Sigmoid colon (tissue), 6 donors: ENCODE measurements at regions not wholly inside any gene's neighbourhood (a gene's known extent, or its start where the extent isn't known, plus 50 kb on each side); places are given as distances from the start of the nearest gene placed in this dataset.

ENCODE experiments used
- DNase-seq: peaks from one replicate; pipeline ENCODE4 v3.0.0-alpha.2; 2019
- H3K27ac ChIP-seq, 4 donors: fragments of 200-600 bp; sonication (generic); one replicate each; pipeline ENCODE4 v1.5.1; 2016 to 2019; ENCODE audit warnings: mild to moderate bottlenecking in 1 of 4
- H3K27me3 ChIP-seq, 3 donors: fragments of 200-600 bp; sonication (generic); one replicate each; pipeline ENCODE4 v1.5.1; 2019; ENCODE audit warnings: mild to moderate bottlenecking in 1 of 3
- H3K36me3 ChIP-seq, 4 donors: fragments of 200-600 bp; sonication (generic); one replicate each; pipeline ENCODE4 v1.5.1; 2016 to 2019
- H3K4me1 ChIP-seq, 4 donors: fragments of 200-600 bp; sonication (generic); one replicate each; pipeline ENCODE4 v1.5.1; 2017 to 2019
- H3K4me3 ChIP-seq, 4 donors: fragments of 200-600 bp; sonication (generic); one replicate each; pipeline ENCODE4 v1.5.1; 2017 to 2019; ENCODE audit warnings: mild to moderate bottlenecking in 2 of 4, moderate library complexity in 1 of 4
- H3K9me3 ChIP-seq, 4 donors: fragments of 200-600 bp in 3 of 4; sonication (generic) in 3 of 4; one replicate each; pipeline versions ENCODE4 v1.5.1 to v1.6.1; 2013 to 2019
- EP300 ChIP-seq, 4 donors: sonication (generic); formaldehyde crosslinking; IDR thresholded peaks; one replicate each; pipeline ENCODE4 v1.6.1; 2017; ENCODE audit warnings: antibody characterized with exemption in 4 of 4
- POLR2A ChIP-seq, 2 donors: fragments of 450-650 bp; IDR thresholded peaks; one replicate each; pipeline ENCODE4 v1.6.1; 2016; ENCODE audit warnings: antibody characterized with exemption in 2 of 2, mild to moderate bottlenecking in 2 of 2, moderate library complexity in 2 of 2
- POLR2AphosphoS5 ChIP-seq, 4 donors: sonication (generic); formaldehyde crosslinking; IDR thresholded peaks; one replicate each; pipeline ENCODE4 v1.6.1; 2017; ENCODE audit warnings: antibody characterized with exemption in 4 of 4
- WGBS, 2 donors: extraction: QIAGEN DNeasy Blood & Tissue Kit; methylation state at CpG; one replicate each; pipeline ENCODE4 v1.1.7; 2013; 5-methylcytosine and 5-hydroxymethylcytosine counted together
- intact Hi-C: fragments of 100-400 bp; cut with DNase I; formaldehyde crosslinking; loops from one replicate; pipeline ENCODE4 v1.15.1; 2023
- TF ChIP-seq, protein P1 (sequence below), 4 experiments: fragments of 450-650 bp in 3 of 4; fragments of 200-600 bp in 1 of 4; IDR thresholded peaks; one replicate each; pipeline ENCODE4 v1.5.1; 2016 to 2019; ENCODE audit warnings: antibody characterized with exemption in 4 of 4, mild to moderate bottlenecking in 3 of 4, moderate library complexity in 2 of 4
- donor health status: healthy with polysubstance abuse.
- donor health status: healthy.

DNA sequence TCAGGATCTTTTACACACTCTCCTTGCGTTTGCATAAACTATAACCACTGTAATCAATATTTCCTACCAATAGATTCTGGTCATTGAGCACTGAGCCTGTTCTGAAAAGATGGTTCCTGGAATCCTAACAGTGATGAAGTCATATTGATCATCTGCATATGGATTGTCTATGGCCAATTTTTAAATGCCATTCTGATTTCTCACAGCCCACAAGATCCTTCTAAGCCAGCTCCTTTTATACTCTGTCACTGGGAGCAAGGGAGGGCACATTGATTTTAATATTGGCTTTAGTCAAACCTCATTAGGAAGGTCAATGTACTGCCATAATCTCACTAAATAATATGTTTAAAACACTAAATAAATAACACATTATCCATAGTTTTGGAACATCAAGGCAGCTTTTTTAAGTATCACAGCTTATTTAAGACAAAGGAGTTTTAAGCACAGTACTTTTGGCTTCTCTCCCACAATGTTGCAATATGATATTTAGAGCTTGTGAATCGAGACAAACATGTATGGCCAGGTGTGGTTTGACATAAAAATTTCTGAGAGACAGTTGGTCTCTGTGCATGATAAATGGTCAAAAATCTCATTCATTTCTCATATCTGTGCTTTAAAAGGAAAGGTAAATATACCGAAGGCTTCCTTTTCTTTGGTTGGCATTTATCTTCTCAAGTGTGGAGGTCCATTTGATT is 267.3 kb downstream of the MTX2 start:
- H3K4me3 ChIP-seq = no peak overlapping the region
- H3K4me1 ChIP-seq = peaks cover 0 to 12% (median 8%) of the 10 kb centered on the region in 4 donors
- no peaks in the 10 kb centered on the region for H3K36me3 ChIP-seq
- H3K9me3 ChIP-seq = no peaks in the 10 kb centered on the region
- H3K27ac ChIP-seq = no peak overlapping the region
- no peak for DNase-seq
- WGBS, 2 donors = 64 to 78% methylated on average over 3 of the region's 3 CpGs
- no peak for TF ChIP-seq POLR2A (IDR thresholded peaks at IDR 0.05)
- no peak for TF ChIP-seq EP300 (IDR thresholded peaks at IDR 0.05)
- H3K27me3 ChIP-seq = no peaks in the 10 kb centered on the region
- intact Hi-C loops = no loop called here

DNA sequence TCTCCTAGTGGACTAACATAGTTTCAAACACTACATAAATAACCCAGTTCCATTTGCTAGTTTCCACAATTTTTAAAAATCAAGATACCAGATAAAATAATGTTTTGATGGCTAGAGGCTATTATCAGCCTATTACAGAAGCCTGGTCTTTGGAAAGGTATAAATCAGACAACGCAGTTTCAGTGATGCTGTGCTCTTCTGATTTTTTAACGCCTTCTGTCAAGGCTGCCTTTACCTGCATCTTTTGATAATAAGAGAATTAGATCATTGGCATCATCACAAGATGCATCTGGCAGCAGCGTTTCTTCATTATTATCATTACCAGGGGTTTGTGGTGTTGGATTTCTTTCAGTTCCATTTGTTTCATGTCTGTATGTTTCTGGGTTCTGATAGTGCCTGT is 268.7 kb downstream of the MTX2 start:
- intact Hi-C loops = no loop called here
- no peak for DNase-seq
- Histone ChIP-seq H3K36me3 (no peaks in the 10 kb centered on the region), H3K27ac (no peak overlapping the region), H3K4me1 (peaks cover 0 to 12% (median 8%) of the 10 kb centered on the region in 4 donors), H3K4me3 (no peak overlapping the region), H3K27me3 (no peaks in the 10 kb centered on the region), H3K9me3 (no peaks in the 10 kb centered on the region)
- TF ChIP-seq POLR2A (IDR thresholded peaks at IDR 0.05) (no peak), EP300 (IDR thresholded peaks at IDR 0.05) (no peak), POLR2AphosphoS5 (IDR thresholded peaks at IDR 0.05) (no peak)
- TF ChIP-seq, protein P1, sequence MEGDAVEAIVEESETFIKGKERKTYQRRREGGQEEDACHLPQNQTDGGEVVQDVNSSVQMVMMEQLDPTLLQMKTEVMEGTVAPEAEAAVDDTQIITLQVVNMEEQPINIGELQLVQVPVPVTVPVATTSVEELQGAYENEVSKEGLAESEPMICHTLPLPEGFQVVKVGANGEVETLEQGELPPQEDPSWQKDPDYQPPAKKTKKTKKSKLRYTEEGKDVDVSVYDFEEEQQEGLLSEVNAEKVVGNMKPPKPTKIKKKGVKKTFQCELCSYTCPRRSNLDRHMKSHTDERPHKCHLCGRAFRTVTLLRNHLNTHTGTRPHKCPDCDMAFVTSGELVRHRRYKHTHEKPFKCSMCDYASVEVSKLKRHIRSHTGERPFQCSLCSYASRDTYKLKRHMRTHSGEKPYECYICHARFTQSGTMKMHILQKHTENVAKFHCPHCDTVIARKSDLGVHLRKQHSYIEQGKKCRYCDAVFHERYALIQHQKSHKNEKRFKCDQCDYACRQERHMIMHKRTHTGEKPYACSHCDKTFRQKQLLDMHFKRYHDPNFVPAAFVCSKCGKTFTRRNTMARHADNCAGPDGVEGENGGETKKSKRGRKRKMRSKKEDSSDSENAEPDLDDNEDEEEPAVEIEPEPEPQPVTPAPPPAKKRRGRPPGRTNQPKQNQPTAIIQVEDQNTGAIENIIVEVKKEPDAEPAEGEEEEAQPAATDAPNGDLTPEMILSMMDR (IDR thresholded peaks at IDR 0.05) = no peak
- 91 to 92% methylated on average over 3 of the region's 3 CpGs for WGBS, 2 donors

DNA sequence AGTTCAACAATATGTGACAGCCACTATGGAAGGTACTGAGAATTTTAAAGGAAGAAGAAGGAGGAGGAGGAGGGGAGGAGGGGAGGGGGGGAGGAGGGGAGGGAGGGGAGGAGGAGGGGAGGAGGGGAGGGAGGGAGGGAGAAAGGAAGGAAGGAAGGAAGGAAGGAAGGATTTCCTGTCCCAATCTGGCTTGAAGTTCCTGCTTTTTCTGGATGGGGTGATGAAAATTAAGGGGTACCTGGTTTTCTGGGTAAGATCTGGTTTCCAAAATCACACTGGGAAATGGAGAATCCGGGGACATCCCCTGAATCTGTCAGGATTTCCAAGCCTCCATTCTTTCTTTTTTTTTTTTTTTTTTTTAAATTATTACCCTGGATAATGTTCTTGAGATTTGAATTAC is 271.8 kb downstream of the MTX2 start:
- Histone ChIP-seq H3K4me3 (no peak overlapping the region), H3K9me3 (no peaks in the 10 kb centered on the region), H3K36me3 (no peaks in the 10 kb centered on the region), H3K27ac (no peak overlapping the region), H3K27me3 (no peaks in the 10 kb centered on the region), H3K4me1 (peaks cover 0 to 9% (median 7%) of the 10 kb centered on the region in 4 donors)
- intact Hi-C loops = no loop called here
- no peak for DNase-seq
- TF ChIP-seq EP300 (IDR thresholded peaks at IDR 0.05) (no peak), POLR2AphosphoS5 (IDR thresholded peaks at IDR 0.05) (no peak), POLR2A (IDR thresholded peaks at IDR 0.05) (no peak)
- TF ChIP-seq, protein P1 (IDR thresholded peaks at IDR 0.05) = no peak
- WGBS, 2 donors = 74 to 92% methylated on average over 1 of the region's 1 CpG

DNA sequence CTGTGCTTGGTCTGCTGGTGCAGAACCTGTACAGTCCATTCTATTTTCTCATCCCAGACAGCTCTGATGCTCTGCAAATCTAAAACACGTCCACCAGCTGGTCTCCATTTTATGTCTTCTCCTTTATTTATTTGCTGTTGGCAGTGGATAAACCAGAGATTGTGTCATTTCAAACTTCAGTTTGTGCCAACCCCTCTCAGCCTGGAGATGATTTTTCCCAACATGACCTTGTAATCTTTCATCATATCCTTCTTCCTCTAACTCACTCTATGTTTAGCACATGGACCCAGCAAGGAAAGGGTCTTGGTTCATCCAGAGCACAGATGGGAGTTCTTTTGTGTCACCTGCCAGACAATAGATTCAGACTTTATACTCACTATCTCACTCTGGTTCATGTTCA is 273.2 kb downstream of the MTX2 start:
- TF ChIP-seq, protein P1 (IDR thresholded peaks at IDR 0.05) = no peak
- TF ChIP-seq EP300 (IDR thresholded peaks at IDR 0.05) = no peak
- Histone ChIP-seq H3K4me1 (peaks cover 0 to 13% (median 8%) of the 10 kb centered on the region in 4 donors), H3K27me3 (no peaks in the 10 kb centered on the region), H3K4me3 (no peak overlapping the region), H3K9me3 (no peaks in the 10 kb centered on the region), H3K36me3 (no peaks in the 10 kb centered on the region), H3K27ac (no peak overlapping the region)
- intact Hi-C loops = no loop called here
- DNase-seq = no peak
- WGBS, 2 donors = 49 to 60% methylated on average over 1 of the region's 1 CpG

DNA sequence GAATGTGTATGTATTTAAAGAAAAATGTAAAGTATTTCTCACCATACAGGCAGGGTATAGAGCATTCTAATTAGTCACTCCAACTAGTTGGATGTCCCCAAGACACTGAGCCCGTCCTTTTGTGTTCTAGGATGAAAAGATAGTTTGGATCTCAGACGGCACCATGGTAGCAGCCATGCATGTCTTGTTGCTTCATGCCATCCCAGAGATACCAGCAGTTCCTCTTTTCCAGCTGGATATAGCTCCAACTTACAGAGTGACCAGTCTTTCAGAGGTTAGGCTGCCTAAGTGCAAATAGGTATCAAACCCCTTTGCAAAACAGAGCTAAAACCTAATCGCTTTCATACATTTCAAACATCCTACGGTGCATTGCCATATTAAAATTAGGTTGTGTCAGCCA is 275.3 kb downstream of the MTX2 start:
- H3K36me3 ChIP-seq = no peaks in the 10 kb centered on the region
- 94 to 96% methylated on average over 4 of the region's 4 CpGs for WGBS, 2 donors
- H3K4me3 ChIP-seq = no peak overlapping the region
- TF ChIP-seq POLR2A (IDR thresholded peaks at IDR 0.05) = no peak
- no peak for TF ChIP-seq EP300 (IDR thresholded peaks at IDR 0.05)
- TF ChIP-seq, protein P1 (IDR thresholded peaks at IDR 0.05) = no peak
- no peak for TF ChIP-seq POLR2AphosphoS5 (IDR thresholded peaks at IDR 0.05)
- no peaks in the 10 kb centered on the region for H3K27me3 ChIP-seq
- H3K27ac ChIP-seq = no peak overlapping the region
- intact Hi-C loops = no loop called here
- no peaks in the 10 kb centered on the region for H3K9me3 ChIP-seq
- no peak for DNase-seq
- H3K4me1 ChIP-seq = peaks cover 0 to 13% (median 8%) of the 10 kb centered on the region in 4 donors
